Cardiac septum (tissue), 1 donor: ENCODE measurements at regions not wholly inside any gene's neighbourhood (a gene's known extent, or its start where the extent isn't known, plus 50 kb on each side); places are given as distances from the start of the nearest gene placed in this dataset.

Experiments used
- DNase-seq: peaks from one replicate; pipeline ENCODE4 v3.0.0-alpha.2; 2020; ENCODE audit warnings: low spot score
- intact Hi-C: fragments of 100-400 bp; cut with DNase I; formaldehyde crosslinking; loops from one replicate; pipeline ENCODE4 v1.14.0; 2022
- donor health status: DM: no; HTN: no; CAD: no.

GRCh38 chr13:73948848-73949529, 185.2 kb downstream of the KLF12 start:
- DNase-seq = no peak
- intact Hi-C loops = loop anchor here (10.0 kb wide), 1 partner anchor 186 kb away; the partner anchor contains the start of gene KLF12

DNA sequence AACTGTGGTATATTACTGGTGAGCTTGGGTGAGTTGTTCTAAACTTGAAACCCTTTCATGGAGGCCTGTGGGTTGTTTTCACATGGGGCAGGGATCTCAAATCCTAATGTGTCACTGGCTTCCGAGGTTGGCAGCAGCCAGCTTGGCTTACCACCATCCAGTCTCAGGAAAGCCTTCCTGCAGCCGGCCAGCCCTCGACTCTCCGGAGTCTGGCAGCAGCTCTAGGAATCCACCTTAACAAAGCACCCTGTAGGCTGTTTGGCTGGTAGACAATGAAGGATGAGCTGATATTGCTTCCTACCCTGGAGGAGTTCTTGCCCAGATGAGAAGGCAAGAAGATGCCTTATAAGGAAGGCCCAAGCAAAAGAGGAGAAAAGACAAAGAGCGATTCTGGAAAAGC, 188.3 kb downstream of the KLF12 start:
- intact Hi-C loops = loop anchor here (10.0 kb wide), 1 partner anchor 189 kb away; the partner anchor contains the start of gene KLF12
- DNase-seq = no peak

- intact Hi-C loops = loop anchor here (10.0 kb wide), 1 partner anchor 189 kb away; the partner anchor contains the start of gene KLF12
- DNase-seq = no peak
Observed at GRCh38 chr13:73945382-73945781, 188.8 kb downstream of the KLF12 start.

- no peak for DNase-seq
- intact Hi-C loops = loop anchor here (10.0 kb wide), 1 partner anchor 191 kb away; the partner anchor contains the start of gene KLF12
Observed at GRCh38 chr13:73943965-73944233, 190.3 kb downstream of the KLF12 start.

DNA sequence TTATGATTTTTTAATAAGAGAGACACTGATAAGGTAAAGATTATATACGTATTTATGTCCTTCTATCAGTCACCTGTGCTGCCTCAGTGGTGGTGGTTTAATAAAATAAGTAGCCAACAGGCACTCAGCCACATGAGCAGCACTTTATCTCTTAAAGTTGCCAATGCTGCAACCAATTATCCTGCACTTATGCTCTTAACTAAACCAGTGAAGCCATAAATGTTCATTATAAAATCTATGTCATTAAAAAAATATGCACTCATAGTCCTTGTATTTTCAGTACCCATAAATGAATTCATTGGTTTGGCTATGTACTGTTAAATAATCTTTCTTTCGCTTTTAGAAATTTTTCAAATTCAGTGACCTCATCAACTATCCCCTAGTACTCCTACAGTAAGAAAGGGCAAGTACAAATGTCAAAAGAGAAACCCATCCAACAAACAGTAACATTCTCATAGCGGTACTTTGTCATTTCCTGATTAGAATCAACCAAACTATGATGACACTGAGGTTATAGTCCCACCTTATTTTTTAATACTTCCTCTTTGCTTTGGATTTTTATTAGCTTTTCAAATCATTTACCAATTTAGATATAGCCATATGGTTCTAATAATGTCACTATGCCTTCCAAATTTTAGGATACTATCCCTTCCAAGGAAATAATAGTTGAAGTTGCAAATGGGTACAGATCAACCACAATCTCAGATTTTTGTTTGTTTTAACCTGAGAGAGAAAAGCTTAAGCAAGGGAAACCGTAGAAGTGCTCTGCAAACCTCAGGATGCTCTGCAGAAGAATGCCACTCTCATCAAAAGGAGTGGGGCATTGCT, 190.9 kb downstream of the KLF12 start:
- no peak for DNase-seq
- intact Hi-C loops = loop anchor here (10.0 kb wide), 1 partner anchor 191 kb away; the partner anchor contains the start of gene KLF12

DNA sequence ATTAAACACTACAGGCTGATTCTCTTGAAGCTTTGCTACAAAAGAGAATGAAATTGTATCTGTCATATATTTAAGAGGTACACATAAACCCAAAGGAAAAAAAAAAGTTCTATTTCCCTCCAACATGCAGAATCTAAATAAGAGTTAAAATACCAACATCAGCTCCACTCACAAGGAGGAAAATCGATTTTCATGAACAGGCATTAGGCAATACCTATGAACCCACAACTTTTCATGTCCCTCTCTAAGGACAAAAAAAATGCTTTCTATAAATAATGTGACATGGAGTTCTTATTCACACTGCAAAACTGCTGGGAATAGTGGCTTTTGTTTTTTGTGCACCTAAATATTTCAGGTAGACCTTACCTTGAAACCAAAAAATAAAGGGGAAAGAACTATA, 192.5 kb downstream of the KLF12 start:
- DNase-seq = no peak
- intact Hi-C loops = loop anchor here (10.0 kb wide), 1 partner anchor 193 kb away; the partner anchor contains the start of gene KLF12

DNA sequence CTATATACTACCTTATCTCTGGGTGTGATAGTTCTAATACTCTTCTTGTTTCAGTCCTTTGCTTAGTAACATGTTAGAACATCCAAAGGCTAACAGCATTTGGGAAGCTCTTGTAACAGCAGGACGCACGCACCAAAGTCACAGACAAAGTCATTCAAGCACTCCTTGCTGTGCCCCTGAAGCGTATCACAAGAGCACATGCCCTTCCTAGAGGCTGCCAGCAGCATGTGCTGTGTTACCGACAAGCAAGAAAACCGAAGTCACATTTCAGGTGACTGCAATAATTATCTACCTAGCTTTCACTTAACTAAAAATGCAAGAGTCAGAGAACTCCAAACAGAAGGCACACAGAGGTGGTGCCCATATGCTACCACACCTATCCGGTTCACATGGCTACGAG, 194.1 kb downstream of the KLF12 start:
- no peak for DNase-seq
- intact Hi-C loops = loop anchor here (10.0 kb wide), 1 partner anchor 195 kb away; the partner anchor contains the start of gene KLF12

- intact Hi-C loops = loop anchor here (10.0 kb wide), 1 partner anchor 195 kb away; the partner anchor contains the start of gene KLF12
- DNase-seq = no peak
Observed at GRCh38 chr13:73939603-73940002, 194.6 kb downstream of the KLF12 start.

GRCh38 chr13:73939071-73939380, 195.2 kb downstream of the KLF12 start:
- intact Hi-C loops = no loop called here
- no peak for DNase-seq

DNA sequence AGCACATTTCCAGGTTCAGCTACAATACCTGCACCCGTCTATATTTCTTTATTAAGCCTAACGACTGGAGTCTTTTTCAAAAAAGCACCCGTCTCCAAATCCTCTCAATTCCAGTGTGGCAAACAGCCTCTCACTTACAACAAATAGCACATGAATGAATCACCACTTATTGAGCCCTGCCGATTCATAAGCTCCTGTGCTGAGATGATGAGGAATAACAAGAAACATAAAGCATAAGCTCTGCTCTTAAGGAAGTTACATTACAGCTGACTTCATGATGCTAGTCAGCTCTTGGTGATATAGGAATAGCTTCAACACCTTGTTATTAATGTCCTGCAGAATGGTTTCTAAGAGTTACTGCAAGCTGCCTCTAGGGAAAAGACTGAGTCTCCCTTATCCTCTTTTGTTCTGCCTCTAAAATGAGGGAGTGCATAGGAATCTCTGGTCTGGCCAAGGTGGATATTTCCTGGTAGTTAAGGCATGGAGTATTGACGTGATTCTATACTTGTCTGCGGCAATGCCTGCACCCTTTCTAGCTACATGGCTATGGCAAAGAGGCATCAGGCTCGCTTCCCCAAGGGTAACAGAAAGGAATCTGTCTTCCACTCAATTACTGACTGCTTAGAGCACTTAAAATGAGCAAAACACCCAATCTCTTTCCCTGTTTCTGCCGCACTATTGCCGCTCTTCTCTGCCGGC, 195.7 kb downstream of the KLF12 start:
- DNase-seq = no peak
- intact Hi-C loops = no loop called here

DNA sequence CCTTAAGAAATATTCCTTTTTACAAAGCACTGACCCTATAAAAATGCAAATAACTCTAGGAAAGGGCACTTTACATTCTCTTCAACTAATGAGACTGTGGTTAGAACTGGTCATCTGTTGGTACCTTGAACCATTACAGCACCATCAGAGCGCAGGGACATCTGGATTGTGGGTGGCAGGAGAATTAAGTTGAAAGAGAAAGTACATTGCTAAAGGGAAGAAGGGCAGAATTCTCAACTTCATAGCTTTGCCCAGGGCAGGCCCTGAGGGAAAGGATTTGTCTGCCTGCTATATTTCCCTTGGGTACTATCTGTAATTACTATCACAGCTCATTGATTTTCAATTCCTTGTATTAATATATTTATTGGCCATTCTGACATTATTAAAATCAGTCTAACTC, 196.8 kb downstream of the KLF12 start:
- intact Hi-C loops = no loop called here
- DNase-seq = no peak

DNA sequence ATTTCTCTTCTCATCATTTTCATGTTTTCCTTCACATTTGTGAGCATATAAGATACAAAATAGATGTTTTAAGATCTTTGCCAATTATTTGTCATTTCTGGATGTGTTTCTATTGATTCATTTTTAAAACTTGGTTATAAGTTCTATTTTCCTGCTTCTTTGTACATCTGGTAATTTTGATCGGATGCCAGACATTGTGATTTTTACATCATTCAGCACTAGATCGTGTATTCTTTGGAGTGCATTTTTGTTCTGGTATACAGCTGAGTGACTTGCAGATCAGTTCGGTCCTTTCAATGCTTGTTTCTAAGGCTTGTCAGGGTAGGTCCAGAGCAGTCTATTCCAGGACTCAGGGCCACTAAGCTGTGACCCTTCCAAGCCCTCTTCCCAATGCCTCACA, 198.2 kb downstream of the KLF12 start:
- intact Hi-C loops = no loop called here
- no peak for DNase-seq

- DNase-seq = no peak
- intact Hi-C loops = no loop called here
Observed at GRCh38 chr13:73934771-73935170, 199.4 kb downstream of the KLF12 start.

DNA sequence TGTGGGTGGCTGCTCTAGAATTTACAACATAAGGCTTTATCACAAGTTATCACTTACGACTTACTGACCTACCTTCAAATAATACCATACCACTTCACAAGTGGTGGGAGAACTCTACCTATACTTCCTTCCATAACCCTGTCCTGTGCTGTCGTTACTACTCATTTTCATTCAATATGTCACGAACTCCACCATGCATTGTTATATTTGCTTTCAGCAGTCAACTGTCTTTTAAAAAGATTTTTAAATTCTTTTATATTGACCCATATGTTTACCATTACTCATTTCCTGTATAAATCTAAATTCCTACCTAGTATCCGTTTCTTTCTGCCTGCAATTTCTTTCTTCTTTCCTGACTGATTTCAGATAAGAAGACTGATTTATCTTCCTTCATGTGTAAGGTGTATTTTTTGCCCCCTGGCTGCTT, 200.0 kb downstream of the KLF12 start:
- no peak for DNase-seq
- intact Hi-C loops = no loop called here

GRCh38 chr13:73933795-73934194, 200.4 kb downstream of the KLF12 start:
- intact Hi-C loops = no loop called here

GRCh38 chr13:73932091-73932490, 202.1 kb downstream of the KLF12 start:
- intact Hi-C loops = no loop called here
- DNase-seq = no peak

More at GRCh38 chr13:73933795-73934194, 200.4 kb downstream of the KLF12 start:
- DNase-seq = no peak

DNA sequence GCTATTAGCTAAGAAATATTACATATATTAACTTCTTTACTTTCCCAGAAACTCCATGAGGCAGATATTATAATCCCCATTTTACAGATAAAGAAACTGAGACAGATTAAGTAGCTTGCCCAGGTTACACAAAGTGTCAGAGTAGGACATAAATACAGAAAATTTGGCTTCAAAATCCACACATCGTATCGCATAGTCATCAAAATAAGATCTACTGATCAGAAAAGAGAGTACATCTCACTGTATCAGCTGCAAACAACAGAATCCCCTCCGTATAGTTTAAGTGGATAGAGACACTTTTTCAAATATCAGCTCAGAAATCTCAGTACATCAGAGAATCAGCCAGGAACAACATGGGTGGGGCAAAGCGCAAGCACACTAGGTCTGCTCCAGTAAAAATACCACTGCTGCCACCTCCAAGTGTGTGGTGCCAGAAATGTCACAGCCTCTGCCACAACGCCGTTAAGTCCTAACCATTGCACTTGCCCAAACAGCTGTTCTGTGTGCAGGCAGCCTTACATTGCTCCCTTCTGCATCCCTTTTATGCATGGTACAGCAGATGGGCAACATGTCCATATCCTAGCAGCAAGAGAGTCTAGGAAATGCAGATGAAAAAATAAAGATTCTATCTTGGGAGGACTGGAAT, 204.8 kb downstream of the KLF12 start:
- DNase-seq = no peak
- intact Hi-C loops = no loop called here

GRCh38 chr13:73924607-73925006, 209.6 kb downstream of the KLF12 start:
- DNase-seq = no peak
- intact Hi-C loops = no loop called here

DNA sequence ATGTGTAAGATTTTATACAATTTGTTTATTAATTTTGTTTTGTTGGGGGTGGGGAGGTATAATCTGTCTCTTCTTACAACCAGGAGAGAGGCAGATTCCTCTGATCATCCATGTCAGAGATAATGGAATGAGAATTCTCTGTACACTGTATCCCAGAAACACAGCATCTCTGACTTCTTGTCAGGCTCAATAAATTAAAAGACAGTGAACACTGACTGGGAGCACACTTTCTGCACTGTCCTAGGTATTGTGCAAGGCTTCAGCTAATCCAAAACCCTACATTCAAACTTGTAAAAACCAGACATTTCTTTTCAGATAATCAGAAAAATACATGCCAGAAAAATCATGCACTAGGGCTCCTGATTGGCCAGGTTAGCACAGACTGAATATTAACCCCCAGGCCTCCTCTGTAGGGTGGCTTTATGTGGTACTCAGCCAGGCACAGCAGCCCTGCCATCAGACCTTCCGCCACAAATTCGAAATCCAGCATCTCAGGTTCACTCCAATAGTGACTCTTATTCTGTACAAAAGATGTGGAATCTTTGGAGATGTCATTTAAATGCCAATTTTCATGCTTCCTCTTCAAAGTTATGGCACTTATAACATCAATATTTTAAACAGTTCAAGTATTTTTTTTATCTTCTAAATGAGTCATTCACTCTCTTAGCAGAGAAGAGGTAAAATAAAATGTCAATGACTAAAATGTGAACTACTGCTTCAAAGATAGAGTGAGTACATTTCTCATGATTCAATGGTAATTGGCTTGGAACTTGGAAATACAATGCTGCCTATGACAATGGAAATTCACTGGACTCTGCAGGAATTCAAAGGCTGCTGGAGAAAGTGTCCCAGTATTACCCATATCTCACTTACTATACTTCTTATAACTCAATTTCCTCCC, 211.5 kb downstream of the KLF12 start:
- intact Hi-C loops = no loop called here
- DNase-seq = no peak
